Brain microvascular endothelial cell (primary cell): ENCODE measurements at regions not wholly inside any gene's neighbourhood (a gene's known extent, or its start where the extent isn't known, plus 50 kb on each side); places are given as distances from the start of the nearest gene placed in this dataset.

Experiments
- DNase-seq: peaks from one replicate; pipeline ENCODE4 v3.0.0-alpha.2; 2020
- H3K27ac ChIP-seq: fragments of 250-450 bp; sonication (Bioruptor Pico); 2 replicates; pipeline ENCODE4 v1.5.1; 2020; ENCODE audit warnings: mild to moderate bottlenecking, moderate library complexity
- H3K27me3 ChIP-seq: fragments of 250-450 bp; sonication (Bioruptor Pico); replicated peaks from 2 replicates; pipeline ENCODE4 v1.5.1; 2020; ENCODE audit warnings: mild to moderate bottlenecking
- H3K36me3 ChIP-seq: fragments of 250-450 bp; sonication (Bioruptor Pico); replicated peaks from 2 replicates; pipeline ENCODE4 v1.5.1; 2020; ENCODE audit warnings: mild to moderate bottlenecking
- H3K4me3 ChIP-seq: 2 replicates; pipeline ENCODE4 v1.5.1; 2011; ENCODE audit warnings: low read depth, mild to moderate bottlenecking, control low read depth, low read length, moderate library complexity
- CTCF ChIP-seq: IDR thresholded peaks from 2 replicates; pipeline ENCODE4 v1.5.1; 2011; ENCODE audit warnings: low read depth, mild to moderate bottlenecking, moderate library complexity, low read length, control low read depth, inconsistent platforms; ENCODE audit errors: missing control alignments
- in situ Hi-C: cut with HindIII; loops from 2 replicates; pipeline ENCODE4 v1.10.0; 2017; ENCODE audit warnings: low sequenced_read_pairs, low pct_ligation_motif_present

GRCh38 chr17:33811004-33811760, 443.9 kb upstream of the CCL2 start:
- Histone ChIP-seq H3K36me3 (no peaks in the 10 kb centered on the region), H3K4me3 (no peak overlapping the region), H3K27ac (no peak overlapping the region), H3K27me3 (no peaks in the 10 kb centered on the region)
- no peak for DNase-seq
- no peak for TF ChIP-seq CTCF
- in situ Hi-C loops = no loop called here

GRCh38 chr17:33811984-33812577, 443.0 kb upstream of the CCL2 start:
- in situ Hi-C loops = no loop called here

GRCh38 chr17:33814852-33815251, 440.2 kb upstream of the CCL2 start:
- in situ Hi-C loops = no loop called here
- no peaks in the 10 kb centered on the region for H3K27me3 ChIP-seq
- no peak overlapping the region for H3K27ac ChIP-seq
- no peak overlapping the region for H3K4me3 ChIP-seq
- no peaks in the 10 kb centered on the region for H3K36me3 ChIP-seq
- DNase-seq = no peak
- TF ChIP-seq CTCF = no peak

More at GRCh38 chr17:33811984-33812577, 443.0 kb upstream of the CCL2 start:
- Histone ChIP-seq H3K4me3 (no peak overlapping the region), H3K27ac (no peak overlapping the region), H3K27me3 (no peaks in the 10 kb centered on the region), H3K36me3 (no peaks in the 10 kb centered on the region)
- no peak for DNase-seq
- TF ChIP-seq CTCF = no peak

- DNase-seq = no peak
- TF ChIP-seq CTCF = no peak
- Histone ChIP-seq H3K36me3 (no peaks in the 10 kb centered on the region), H3K27me3 (no peaks in the 10 kb centered on the region), H3K27ac (no peak overlapping the region), H3K4me3 (no peak overlapping the region)
- in situ Hi-C loops = no loop called here
Observed at GRCh38 chr17:33816036-33816435, 439.0 kb upstream of the CCL2 start.

- no peaks in the 10 kb centered on the region for H3K36me3 ChIP-seq
- in situ Hi-C loops = no loop called here
- DNase-seq = no peak
- no peaks in the 10 kb centered on the region for H3K27me3 ChIP-seq
- no peak overlapping the region for H3K27ac ChIP-seq
- TF ChIP-seq CTCF = no peak
- H3K4me3 ChIP-seq = no peak overlapping the region
Observed at GRCh38 chr17:33816842-33817617, 438.1 kb upstream of the CCL2 start.
